NCI-H446 (cell line): ENCODE measurements at regions not wholly inside any gene's neighbourhood (a gene's known extent, or its start where the extent isn't known, plus 50 kb on each side); places are given as distances from the start of the nearest gene placed in this dataset.

Experiments used
- DNase-seq, 2 experiments: peaks; one replicate each; lab custom pipeline; 2025; lab: John Stamatoyannopoulos, UW

GRCh38 chr13:76795701-76796695 lies 90.2 kb downstream of the KCTD12 start:
- no peak for DNase-seq

GRCh38 chr13:76792731-76793347 lies 93.4 kb downstream of the KCTD12 start:
- no peak for DNase-seq

GRCh38 chr13:76790980-76791819 lies 95.0 kb downstream of the KCTD12 start:
- DNase-seq, result peak in 1 of 2 experiments; percentile 1

- no peak for DNase-seq
Observed at GRCh38 chr13:76790526-76790925, 95.7 kb downstream of the KCTD12 start.

- DNase-seq, result no peak
Observed at GRCh38 chr13:76783798-76784197, 102.4 kb downstream of the KCTD12 start.

- no peak for DNase-seq
Observed at GRCh38 chr13:76778853-76779252, 107.4 kb downstream of the KCTD12 start.

- no peak for DNase-seq
Observed at GRCh38 chr13:76777096-76777495, 109.1 kb downstream of the KCTD12 start.

GRCh38 chr13:76775088-76775740 lies 111.0 kb downstream of the KCTD12 start:
- DNase-seq, result no peak

GRCh38 chr13:76773448-76774094 lies 112.6 kb downstream of the KCTD12 start:
- DNase-seq, result no peak

GRCh38 chr13:76772241-76772640 lies 114.0 kb downstream of the KCTD12 start:
- no peak for DNase-seq

GRCh38 chr13:76769271-76769791 lies 116.9 kb downstream of the KCTD12 start:
- peak in 1 of 2 experiments; percentile 0 for DNase-seq

- no peak for DNase-seq
Observed at GRCh38 chr13:76768384-76768783, 117.8 kb downstream of the KCTD12 start.

GRCh38 chr13:76764916-76765315 lies 121.3 kb downstream of the KCTD12 start:
- peak; percentile 8 to 51 for DNase-seq

- no peak for DNase-seq
Observed at GRCh38 chr13:76764429-76764828, 121.8 kb downstream of the KCTD12 start.

GRCh38 chr13:76762721-76763120 lies 123.5 kb downstream of the KCTD12 start:
- DNase-seq, result peak in 1 of 2 experiments; percentile 18

GRCh38 chr13:76759877-76760276 lies 126.3 kb downstream of the KCTD12 start:
- DNase-seq, result no peak

GRCh38 chr13:76758738-76759137 lies 127.5 kb downstream of the KCTD12 start:
- DNase-seq, result no peak

- no peak for DNase-seq
Observed at GRCh38 chr13:76758257-76758656, 127.9 kb downstream of the KCTD12 start.

- no peak for DNase-seq
Observed at GRCh38 chr13:76756451-76756850, 129.8 kb downstream of the KCTD12 start.

GRCh38 chr13:76754414-76754813 lies 131.8 kb downstream of the KCTD12 start:
- DNase-seq, result no peak

- no peak for DNase-seq
Observed at GRCh38 chr13:76751278-76751677, 134.9 kb downstream of the KCTD12 start.
